ENCODE measurements at regions not wholly inside any gene's neighbourhood (a gene's known extent, or its start where the extent isn't known, plus 50 kb on each side); places are given as distances from the start of the nearest gene placed in this dataset.
"Not testable (repeated sequence)": the region's sequence is repeated elsewhere in the genome, so short reads cannot be mapped to it uniquely, and the experiment has no call there.

- no peak for DNase-seq (ENCODE audit: low read depth)
Observed at GRCh38 chr16:75837264-75837663, 111.0 kb upstream of the CPHXL start.

- no peak for DNase-seq (ENCODE audit: low read depth)
Observed at GRCh38 chr16:75837681-75838080, 111.4 kb upstream of the CPHXL start.

- no peak for DNase-seq (ENCODE audit: low read depth)
Observed at GRCh38 chr16:75841517-75841916, 115.2 kb upstream of the CPHXL start.

- DNase-seq (ENCODE audit: low read depth), result no peak
Observed at GRCh38 chr16:75847172-75847571, 120.9 kb upstream of the CPHXL start.

- DNase-seq (ENCODE audit: low read depth), result no peak
Observed at GRCh38 chr16:75854152-75854551, 127.9 kb upstream of the CPHXL start.

GRCh38 chr16:75860326-75861053 lies 134.2 kb upstream of the CPHXL start:
- no peak for DNase-seq (ENCODE audit: low read depth)

- no peak for DNase-seq (ENCODE audit: low read depth)
Observed at GRCh38 chr16:75861311-75862097, 135.2 kb upstream of the CPHXL start.

GRCh38 chr16:75862098-75862386 lies 135.8 kb upstream of the CPHXL start:
- DNase-seq (ENCODE audit: low read depth), result no peak

GRCh38 chr16:75864243-75864642 lies 138.0 kb upstream of the CPHXL start:
- DNase-seq (ENCODE audit: low read depth), result no peak

GRCh38 chr16:75865736-75866135 lies 139.4 kb upstream of the CPHXL start:
- DNase-seq (ENCODE audit: low read depth), result no peak

- no peak for DNase-seq (ENCODE audit: low read depth)
Observed at GRCh38 chr16:75868636-75869632, 142.6 kb upstream of the CPHXL start.

- DNase-seq (ENCODE audit: low read depth), result not testable (repeated sequence)
Observed at GRCh38 chr16:75881280-75881679, 155.0 kb upstream of the CPHXL start.

- no peak for DNase-seq (ENCODE audit: low read depth)
Observed at GRCh38 chr16:75899163-75899562, 172.9 kb upstream of the CPHXL start.

GRCh38 chr16:75908331-75909117 lies 182.2 kb upstream of the CPHXL start:
- no peak for DNase-seq (ENCODE audit: low read depth)

- no peak for DNase-seq (ENCODE audit: low read depth)
Observed at GRCh38 chr16:75909746-75910145, 183.5 kb upstream of the CPHXL start.

GRCh38 chr16:75911896-75912295 lies 185.6 kb upstream of the CPHXL start:
- DNase-seq (ENCODE audit: low read depth), result no peak

GRCh38 chr16:75913958-75914357 lies 187.7 kb upstream of the CPHXL start:
- no peak for DNase-seq (ENCODE audit: low read depth)

- no peak for DNase-seq (ENCODE audit: low read depth)
Observed at GRCh38 chr16:75916451-75916850, 190.2 kb upstream of the CPHXL start.

GRCh38 chr16:75918109-75918508 lies 191.8 kb upstream of the CPHXL start:
- no peak for DNase-seq (ENCODE audit: low read depth)

GRCh38 chr16:75919664-75920063 lies 193.4 kb upstream of the CPHXL start:
- DNase-seq (ENCODE audit: low read depth), result no peak

GRCh38 chr16:75921281-75921680 lies 195.0 kb upstream of the CPHXL start:
- DNase-seq (ENCODE audit: low read depth), result no peak

- DNase-seq (ENCODE audit: low read depth), result no peak
Observed at GRCh38 chr16:75922250-75922649, 196.0 kb upstream of the CPHXL start.

Measured in stromal cell of bone marrow (primary cell).